ENCODE measurements at regions not wholly inside any gene's neighbourhood (a gene's known extent, or its start where the extent isn't known, plus 50 kb on each side); places are given as distances from the start of the nearest gene placed in this dataset.

GRCh38 chr7:41874201-41874785, 171.4 kb upstream of the INHBA start:
- no peak overlapping the region for H3K27ac Mint-ChIP-seq
- no peak overlapping the region for H3K4me3 Mint-ChIP-seq
- DNase-seq: no peak
- ChIA-PET CTCF (interaction anchor here (0.9 kb wide), 1 partner anchor 58 kb away, joined by 3 read pairs; no protein-coding TSS in a partner anchor), POLR2A (interaction anchor here (0.7 kb wide), 1 partner anchor 334 kb away, joined by 3 read pairs; no protein-coding TSS in a partner anchor)
- intact Hi-C loops (cut with micrococcal nuclease): loop anchor here (5.0 kb wide), 1 partner anchor 57 kb away; no protein-coding TSS in a partner anchor
- TF ChIP-seq CTCF (IDR thresholded peaks at IDR 0.05): no peak
- no peaks in the 10 kb centered on the region for H3K36me3 Mint-ChIP-seq (ENCODE audit: low read depth)
- H3K27me3 Mint-ChIP-seq: peaks cover 22% of the 10 kb centered on the region
- no peaks in the 10 kb centered on the region for H3K9me3 Mint-ChIP-seq
- peaks cover 19% of the 10 kb centered on the region for H3K4me1 Mint-ChIP-seq (ENCODE audit: low read depth)
- no peak for ATAC-seq

DNA sequence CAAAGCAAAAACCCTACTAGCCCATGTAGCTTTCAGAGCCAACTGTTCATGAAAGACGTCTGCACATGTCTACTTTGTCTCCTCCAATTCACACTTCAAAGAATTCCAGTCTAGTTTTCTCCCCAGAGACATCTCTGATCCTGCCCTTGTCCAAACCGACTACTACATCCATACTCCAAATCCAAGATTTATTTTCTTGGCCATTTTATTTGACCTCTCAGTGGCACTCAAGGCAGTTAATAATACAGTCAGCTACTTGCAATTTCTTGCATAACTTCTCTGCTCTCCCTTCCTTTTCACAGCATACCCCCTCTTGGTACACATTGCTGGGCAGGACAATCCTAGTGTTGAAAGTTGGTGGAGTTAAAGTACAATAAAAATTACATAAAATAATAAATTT, 170.9 kb upstream of the INHBA start:
- CTCF ChIA-PET: interaction anchor here (0.9 to 1.1 kb wide), 2 partner anchors 20 to 59 kb away, joined by 3 read pairs; no protein-coding TSS in a partner anchor
- peaks cover 27% of the 10 kb centered on the region for H3K27me3 Mint-ChIP-seq
- ATAC-seq (no peak), DNase-seq (no peak)
- no peak for TF ChIP-seq CTCF (IDR thresholded peaks at IDR 0.05)
- H3K4me3 Mint-ChIP-seq: no peak overlapping the region
- peaks cover 23% of the 10 kb centered on the region for H3K4me1 Mint-ChIP-seq (ENCODE audit: low read depth)
- no peak overlapping the region for H3K27ac Mint-ChIP-seq
- POLR2A ChIA-PET: interaction anchor here (0.7 kb wide), 1 partner anchor 334 kb away, joined by 3 read pairs; no protein-coding TSS in a partner anchor
- intact Hi-C loops (cut with micrococcal nuclease): loop anchor here (5.0 kb wide), 1 partner anchor 56 kb away; no protein-coding TSS in a partner anchor
- H3K36me3 Mint-ChIP-seq (ENCODE audit: low read depth): no peaks in the 10 kb centered on the region
- H3K9me3 Mint-ChIP-seq: no peaks in the 10 kb centered on the region

DNA sequence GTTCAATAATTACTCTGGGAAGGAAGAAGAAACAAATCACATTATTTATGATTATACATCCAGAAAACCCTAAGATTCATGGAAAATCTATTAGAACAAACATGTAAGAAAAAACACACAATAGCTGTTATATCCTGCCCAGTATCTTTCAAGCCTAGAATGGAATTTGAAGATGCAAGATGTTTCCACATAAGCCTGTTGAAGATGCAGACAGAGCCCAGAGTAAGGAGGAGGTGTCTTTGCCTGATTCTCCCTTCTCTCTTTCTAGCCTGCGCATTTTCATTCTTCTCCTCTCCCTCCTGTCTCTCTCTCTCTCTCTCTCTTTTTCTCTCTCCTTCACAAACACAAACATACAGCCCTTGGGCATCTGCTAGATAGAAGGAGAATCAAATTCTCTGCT, 170.1 kb upstream of the INHBA start:
- no peak for TF ChIP-seq CTCF (IDR thresholded peaks at IDR 0.05)
- Mint-ChIP-seq H3K36me3 (ENCODE audit: low read depth) (no peaks in the 10 kb centered on the region), H3K9me3 (no peaks in the 10 kb centered on the region), H3K27me3 (peaks cover 29% of the 10 kb centered on the region), H3K27ac (no peak overlapping the region), H3K4me1 (ENCODE audit: low read depth) (peaks cover 23% of the 10 kb centered on the region), H3K4me3 (no peak overlapping the region)
- intact Hi-C loops (cut with micrococcal nuclease): loop anchor here (5.0 kb wide), 1 partner anchor 56 kb away; no protein-coding TSS in a partner anchor
- ATAC-seq: no peak
- ChIA-PET POLR2A (interaction anchor here (1.3 kb wide), 1 partner anchor 8 kb away, joined by 4 read pairs; no protein-coding TSS in a partner anchor), CTCF (interaction anchor here (1.1 kb wide), 1 partner anchor 19 kb away, joined by 3 read pairs; no protein-coding TSS in a partner anchor)
- DNase-seq: no peak

GRCh38 chr7:41870461-41871138, 167.7 kb upstream of the INHBA start:
- Mint-ChIP-seq H3K27ac (no peak overlapping the region), H3K36me3 (ENCODE audit: low read depth) (no peaks in the 10 kb centered on the region), H3K4me1 (ENCODE audit: low read depth) (peaks cover 23% of the 10 kb centered on the region), H3K27me3 (peaks cover 28% of the 10 kb centered on the region), H3K4me3 (no peak overlapping the region), H3K9me3 (no peaks in the 10 kb centered on the region)
- ChIA-PET CTCF (interaction anchor here (1.1 to 3.1 kb wide), 3 partner anchors 10 to 70 kb away, joined by 3 to 12 read pairs (median 9); no protein-coding TSS in a partner anchor), POLR2A (interaction anchor here (1.2 kb wide), 1 partner anchor 11 kb away, joined by 4 read pairs; no protein-coding TSS in a partner anchor)
- intact Hi-C loops (cut with micrococcal nuclease): loop anchor here (5.0 kb wide), 1 partner anchor 53 kb away; no protein-coding TSS in a partner anchor
- ATAC-seq (peak; percentile 71), DNase-seq (no peak)
- TF ChIP-seq CTCF (IDR thresholded peaks at IDR 0.05): no peak

Data from activated CD8-positive, alpha-beta T cell treated with anti-CD3 and anti-CD28 coated beads for 36 hours (primary cell).